ENCODE measurements at regions not wholly inside any gene's neighbourhood (a gene's known extent, or its start where the extent isn't known, plus 50 kb on each side); places are given as distances from the start of the nearest gene placed in this dataset.

DNA sequence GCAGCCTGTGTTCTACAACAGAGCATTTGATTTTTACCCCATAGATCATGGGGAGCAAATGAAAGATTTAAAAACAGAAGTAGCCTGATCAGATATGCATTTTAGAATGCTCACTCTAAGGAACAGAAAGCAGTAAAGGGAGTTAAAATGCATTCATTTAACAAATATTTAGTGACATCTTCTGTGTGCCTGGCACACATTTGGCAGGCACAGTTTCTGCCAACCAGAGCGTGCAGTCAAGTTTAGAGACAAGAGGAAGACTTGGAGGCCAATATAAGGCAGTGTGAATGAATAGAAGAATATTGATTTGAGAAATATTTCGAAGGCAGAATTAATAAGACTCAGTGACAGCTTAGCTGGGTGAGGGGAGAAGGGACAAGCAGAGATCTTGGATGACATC is 210.1 kb downstream of the KDR start:
- no peak for DNase-seq (ENCODE audit: low spot score)

DNA sequence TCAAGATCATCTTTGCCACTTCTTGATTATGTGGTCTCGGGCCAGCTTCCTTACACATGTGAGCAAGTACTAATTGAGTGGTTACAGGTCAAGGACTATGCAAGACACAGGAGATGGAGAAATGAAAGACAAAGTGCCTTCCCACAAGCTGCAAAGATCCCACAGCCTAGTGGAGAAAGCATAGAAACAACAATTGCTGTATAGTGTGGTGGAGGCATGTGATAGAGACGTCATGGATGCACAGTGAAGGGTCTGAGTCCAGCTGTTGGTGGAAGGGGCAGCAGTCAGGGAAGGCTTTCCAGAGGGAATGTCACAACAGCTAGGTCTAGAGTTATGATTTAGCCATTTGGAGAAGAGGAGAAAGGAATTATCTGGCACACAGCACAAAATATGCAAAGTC is 210.6 kb downstream of the KDR start:
- DNase-seq (ENCODE audit: low spot score), result no peak

DNA sequence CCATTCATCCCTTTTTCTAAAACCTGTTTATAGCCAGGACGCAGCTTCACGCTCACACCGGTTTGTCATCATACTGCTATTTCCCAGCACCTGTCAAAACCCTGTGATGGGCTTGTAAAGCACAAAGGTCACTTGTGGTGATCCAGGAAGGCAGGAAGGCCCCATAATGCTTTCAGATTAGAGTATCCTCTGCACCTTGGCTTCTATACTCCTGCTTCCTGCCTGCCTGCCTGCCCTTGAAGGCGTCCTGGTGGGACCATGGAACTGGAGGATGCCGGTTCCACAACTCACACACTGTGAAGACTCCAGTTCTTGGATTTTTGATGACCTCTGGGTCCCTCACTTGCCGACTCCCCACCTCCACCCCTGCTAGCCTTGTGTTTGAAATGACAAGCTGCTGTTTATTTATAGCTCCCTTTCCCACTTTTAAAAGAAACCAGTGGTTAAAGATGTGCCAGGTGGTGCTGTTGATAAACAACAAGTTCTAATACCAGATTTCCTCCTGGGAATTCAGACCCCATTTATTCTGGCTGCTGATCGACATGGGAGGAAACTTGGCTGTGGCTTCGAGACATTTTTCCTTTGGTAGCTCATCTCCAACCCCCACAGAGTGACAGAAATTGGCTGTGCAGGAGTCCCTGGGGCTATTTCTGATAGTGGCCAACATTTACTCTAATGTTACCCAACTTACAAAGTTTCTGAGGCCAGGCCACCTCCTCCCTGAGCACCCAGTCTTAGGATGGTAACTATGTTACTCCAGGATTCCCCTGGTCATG is 211.5 kb downstream of the KDR start:
- DNase-seq (ENCODE audit: low spot score), result no peak

DNA sequence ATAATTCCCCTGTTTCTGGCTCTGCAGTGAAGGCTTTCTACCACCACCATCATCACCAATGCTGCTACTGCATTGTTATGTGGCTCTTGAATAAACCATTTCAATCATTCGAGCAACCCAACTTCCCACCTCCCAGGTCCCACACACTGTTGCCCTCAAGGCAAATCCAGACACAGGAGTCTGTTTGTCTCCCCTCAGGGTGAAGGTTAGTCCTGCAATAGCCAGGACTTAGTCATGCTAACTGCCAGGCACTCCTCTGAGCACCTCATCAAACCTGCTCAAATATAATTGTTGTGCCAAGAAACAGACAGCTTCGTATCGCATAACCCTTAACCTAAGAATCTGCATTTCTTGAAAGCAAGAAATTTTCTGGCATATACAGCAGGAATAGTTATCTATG is 213.2 kb downstream of the KDR start:
- DNase-seq (ENCODE audit: low spot score), result no peak

DNA sequence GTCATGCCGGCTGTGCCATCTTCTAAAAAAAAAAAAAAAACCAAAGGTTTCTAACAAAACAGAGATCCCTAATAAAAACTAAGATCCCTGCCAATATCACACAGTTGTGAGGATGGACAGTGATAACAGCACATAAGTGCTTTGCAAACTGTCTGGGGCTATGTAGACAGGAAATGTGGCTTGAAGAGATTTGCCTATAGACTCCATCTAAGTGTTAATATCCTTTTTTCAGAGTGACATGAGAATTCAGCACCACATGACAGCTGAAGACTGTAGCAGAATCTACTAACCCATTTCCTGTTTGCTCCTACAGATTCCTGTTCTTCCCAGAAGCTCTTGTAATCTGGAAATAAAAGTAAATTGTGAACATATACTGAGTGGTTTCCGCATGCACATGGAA is 215.4 kb downstream of the KDR start:
- DNase-seq (ENCODE audit: low spot score), result no peak

DNA sequence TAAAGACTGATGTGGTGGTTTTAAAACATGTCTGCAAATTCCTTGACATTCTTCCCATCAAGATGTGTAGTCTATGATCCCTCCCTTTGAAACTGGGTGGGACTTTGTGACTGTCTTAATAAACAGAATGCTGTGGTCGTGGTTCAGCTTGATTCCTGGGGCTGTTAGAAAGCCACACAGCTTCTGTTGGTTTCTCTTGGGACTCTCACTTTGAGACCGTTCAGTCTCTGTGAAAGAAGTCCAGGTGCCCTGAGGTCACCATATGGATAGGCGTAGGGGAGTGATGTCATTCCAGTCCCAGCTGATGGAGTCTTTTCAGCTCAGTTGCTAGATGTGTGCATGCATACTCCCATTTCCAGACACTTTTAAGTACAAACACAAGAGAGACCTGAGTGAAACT is 216.6 kb downstream of the KDR start:
- DNase-seq (ENCODE audit: low spot score), result no peak

DNA sequence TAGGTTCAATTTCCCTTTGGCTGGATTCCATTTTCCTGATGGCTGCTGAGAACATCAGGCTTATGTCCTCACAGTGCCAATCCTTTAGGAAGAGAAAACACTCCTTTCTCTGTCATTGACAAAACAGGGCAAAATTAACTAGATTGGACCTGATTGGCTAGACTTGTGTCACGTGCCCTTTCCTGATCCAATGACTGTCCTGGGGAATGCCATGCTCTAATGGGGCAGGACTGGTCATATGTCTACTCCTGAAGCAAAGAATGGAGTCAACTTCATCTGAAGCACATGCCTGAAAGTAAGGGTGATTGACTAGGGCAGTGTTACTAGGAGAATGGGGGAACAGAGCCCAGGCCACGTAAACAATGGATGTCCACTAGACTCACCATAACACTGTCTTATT is 220.4 kb downstream of the KDR start:
- no peak for DNase-seq (ENCODE audit: low spot score)

DNA sequence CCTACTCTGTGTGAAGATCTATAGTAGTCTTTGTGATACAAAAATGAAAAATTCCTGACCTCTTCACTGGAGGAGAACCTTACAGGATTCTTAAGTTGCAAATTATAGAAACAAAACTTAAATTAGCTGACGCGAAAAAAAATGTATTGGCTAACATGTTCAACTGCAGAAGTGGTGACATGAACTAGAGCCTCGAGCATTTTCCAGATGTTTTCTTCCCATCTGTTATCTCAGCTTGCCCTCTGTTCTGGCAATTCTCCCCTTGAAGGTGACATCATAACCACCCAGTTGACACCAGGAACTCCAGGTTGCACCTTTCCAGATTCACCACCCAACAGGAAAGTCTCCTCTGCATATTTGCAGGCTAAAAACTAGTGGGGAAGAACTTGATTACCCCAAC is 222.4 kb downstream of the KDR start:
- DNase-seq (ENCODE audit: low spot score), result no peak

DNA sequence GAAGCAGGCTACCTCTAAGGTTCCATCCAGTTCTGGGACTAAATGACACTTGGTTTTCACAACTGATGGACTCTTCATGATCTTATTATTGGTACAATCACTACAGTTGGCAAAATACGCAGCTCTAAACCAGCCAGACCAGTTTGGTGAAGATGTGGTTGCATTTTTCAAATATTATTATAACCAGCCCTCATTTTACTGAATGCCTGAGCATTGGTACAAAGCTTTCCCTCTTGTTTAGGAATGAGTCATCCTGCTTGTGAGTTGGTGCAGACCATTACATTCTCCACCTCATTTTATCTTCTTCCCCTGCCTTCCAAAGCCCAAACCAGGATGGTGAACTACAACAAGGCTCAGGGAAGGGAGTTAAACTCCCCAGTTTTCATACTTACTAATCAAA is 223.1 kb downstream of the KDR start:
- no peak for DNase-seq (ENCODE audit: low spot score)

DNA sequence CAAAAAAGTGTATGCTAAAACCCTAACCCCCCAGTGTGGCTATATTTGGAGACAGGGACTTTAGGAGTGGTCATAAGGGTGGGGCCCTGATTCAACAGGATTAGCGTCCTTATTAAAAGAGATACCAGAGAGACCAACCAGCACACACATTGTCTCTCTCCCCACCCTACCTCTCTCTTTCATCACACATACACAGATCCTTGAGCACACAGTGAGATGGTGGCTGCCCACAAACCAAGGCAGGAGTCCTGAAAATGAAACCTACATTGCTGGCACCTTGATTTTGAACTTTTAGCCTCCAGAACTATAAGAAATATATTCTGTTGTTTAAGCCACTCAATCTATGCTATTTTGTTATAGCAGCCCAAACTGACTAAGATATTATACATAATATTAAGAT is 224.2 kb downstream of the KDR start:
- no peak for DNase-seq (ENCODE audit: low spot score)

DNA sequence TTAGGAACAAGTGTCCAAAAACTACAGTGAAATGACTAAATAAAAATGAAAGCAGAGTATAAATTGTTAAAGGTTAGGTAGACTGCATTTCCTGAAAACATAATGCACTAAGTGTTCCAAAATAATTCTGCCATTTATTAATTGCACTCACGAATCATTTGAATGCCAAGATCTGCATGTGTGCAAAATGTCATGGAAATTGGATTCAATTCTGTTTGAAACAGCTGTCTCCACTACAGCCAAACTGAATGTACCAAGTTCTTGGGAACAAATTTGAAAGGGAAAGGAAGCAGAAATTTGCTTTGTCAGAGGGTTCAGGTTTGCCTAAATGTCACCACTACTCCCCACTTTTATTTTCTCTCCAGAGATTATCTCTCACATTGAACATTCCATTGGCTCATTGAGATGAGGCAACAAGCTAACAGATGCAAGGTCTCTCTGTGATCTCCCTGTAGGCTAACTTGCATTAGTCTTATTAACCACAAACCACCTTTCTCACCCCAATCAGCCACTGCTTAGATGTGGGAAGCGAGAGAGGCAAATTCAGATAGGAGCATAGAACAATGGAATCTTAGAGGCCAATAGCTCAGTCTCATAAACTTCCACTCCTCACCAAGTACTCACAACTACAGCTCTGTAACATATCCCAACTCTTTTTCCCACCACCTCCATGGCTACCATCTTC is 226.6 kb downstream of the KDR start:
- DNase-seq (ENCODE audit: low spot score), result no peak

DNA sequence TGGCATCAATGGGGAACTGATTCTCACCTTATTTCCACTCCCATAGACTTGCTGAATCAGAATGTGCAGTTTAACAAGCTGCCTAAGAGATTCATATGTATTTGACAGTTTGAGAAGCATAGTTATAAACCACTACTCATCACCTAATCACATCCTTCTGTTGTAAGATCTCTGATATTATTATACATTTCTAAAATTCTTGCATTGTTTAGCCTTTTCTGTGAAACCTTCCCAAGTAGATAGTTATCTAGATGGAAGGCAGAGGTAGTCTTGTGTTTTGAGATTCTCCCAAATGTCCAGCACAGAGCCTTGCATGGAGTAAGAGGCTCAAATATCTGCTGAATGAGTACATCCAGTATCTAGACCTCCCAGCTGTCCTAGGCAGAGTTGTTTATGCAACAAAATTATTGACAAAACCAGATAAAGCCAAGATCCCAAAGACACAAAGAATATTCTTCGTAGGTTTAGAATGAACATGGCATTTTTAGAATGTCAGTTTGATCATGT is 227.3 kb downstream of the KDR start:
- no peak for DNase-seq (ENCODE audit: low spot score)

DNA sequence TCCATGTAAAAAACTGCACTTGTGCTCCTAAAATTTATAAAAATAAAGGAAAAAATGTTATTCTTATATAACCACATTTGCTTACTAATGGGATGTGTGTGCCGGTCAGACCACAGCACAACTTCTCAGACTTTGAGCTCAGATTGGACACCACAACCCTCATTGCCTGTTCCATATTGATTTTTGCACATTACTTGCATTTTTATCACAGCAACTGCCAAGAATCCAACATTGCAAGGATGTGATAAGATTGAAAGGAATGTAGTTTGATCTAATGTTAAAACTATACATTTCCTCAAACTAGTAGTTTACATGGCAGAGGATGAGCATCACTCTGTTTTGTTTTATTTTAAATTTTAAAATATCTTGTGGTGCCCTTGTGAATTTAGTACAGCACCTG is 227.8 kb downstream of the KDR start:
- DNase-seq (ENCODE audit: low spot score), result no peak

DNA sequence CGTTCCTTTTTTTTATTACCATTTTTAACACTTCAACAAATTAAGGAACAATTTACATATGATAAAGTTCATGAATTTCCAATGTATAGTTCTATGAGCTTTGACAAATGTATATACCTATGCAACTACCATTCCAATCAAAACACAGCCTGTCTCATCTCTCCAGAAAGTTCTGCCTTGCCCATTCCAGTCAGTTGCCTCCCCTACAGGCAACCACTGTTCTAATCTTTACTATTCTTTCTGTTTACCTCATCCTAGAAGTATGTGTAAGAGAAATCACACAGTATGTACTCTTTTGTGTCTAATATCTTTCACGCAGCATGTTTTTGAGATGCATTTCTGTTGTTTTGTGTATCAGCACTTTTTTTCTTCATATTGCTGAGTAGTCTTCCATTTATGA is 224.9 kb downstream of the KIT start:
- DNase-seq (ENCODE audit: low spot score), result no peak

DNA sequence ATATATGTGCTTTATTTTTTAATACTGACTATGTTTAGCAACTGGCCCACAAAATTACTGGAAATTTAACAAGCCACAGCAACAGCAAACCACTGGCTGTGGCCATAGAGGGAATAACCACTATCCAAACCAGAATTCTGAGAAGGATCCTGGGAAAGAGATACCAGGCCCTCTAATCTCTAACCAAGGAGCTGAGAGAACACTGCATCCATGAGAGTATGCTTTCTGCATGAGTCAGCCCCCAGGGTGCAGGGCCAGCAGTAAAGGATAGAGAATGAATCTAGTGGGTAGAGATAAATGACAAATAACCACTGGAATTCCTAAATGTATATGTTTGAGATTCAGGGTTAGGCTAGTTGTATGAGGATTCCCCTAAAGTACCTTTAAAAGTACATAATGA is 221.8 kb downstream of the KIT start:
- no peak for DNase-seq (ENCODE audit: low spot score)

DNA sequence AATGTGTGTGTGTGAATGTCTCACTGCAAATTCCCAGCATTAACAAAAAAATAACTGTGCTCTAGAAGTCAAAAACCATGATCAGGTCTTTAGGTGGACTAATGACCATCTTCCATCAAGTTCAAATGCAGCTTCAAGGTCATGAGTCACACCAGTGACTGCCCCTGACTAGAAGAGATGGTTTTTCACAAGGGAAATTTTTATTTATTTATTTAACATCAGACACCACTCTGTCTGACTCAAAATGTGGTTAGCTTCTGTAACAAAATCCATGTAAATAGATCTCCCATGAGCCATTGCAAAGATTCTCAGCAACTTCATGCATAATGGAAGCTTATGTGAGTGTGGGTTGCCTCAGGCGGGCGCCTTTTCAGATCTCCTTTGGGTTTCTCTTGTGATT is 219.2 kb downstream of the KIT start:
- no peak for DNase-seq (ENCODE audit: low spot score)

DNA sequence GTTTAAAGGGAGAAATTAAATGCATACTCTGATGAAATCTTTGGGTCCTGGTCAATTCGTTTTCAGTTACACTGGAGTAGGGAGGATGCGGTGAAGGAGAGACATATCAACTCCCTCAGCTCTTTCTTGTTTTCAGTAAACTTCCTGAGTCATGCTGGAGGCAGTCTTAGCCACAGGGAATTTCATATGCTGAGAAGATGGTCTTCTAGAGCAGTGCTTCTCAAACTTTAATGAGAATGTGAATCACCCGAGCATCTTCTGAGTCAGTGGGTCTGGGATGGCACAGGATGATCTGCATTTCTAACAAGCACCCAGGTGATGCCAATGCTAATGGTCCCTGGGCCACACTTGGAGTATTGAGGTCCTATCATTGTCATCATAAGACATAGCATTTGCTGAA is 214.5 kb downstream of the KIT start:
- no peak for DNase-seq (ENCODE audit: low spot score)

DNA sequence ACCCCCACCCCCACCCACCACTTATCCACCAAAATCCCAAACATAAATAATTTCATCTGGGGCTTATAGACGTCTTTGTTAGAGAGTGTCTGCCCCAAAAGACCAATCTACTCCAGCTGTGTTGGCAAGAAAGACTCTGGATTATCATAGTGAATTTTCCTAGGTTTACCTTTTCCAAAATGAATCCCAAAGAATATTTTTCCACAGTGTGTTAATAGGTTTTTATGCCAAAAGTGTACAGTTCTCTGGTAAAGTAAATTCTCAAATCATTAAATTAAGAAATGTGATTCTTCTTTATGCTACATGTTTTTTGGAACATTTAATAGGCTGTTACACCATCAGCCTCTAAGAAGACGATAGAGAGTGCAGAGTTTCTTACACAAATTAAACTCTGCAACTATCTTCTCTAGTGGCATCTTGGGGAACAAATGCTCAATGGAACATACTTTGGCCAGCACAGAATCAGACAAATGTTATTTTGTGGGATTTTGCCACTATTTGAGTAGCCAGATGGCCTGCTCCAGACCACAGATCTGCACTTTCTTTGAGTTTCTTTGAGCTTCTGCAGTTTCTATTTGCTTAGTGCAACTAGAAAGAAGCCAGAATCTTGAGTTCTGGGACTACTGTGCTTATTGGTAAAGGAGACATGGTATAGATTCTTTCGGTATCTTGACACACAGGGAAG is 206.0 kb downstream of the KIT start:
- no peak for DNase-seq (ENCODE audit: low spot score)

DNA sequence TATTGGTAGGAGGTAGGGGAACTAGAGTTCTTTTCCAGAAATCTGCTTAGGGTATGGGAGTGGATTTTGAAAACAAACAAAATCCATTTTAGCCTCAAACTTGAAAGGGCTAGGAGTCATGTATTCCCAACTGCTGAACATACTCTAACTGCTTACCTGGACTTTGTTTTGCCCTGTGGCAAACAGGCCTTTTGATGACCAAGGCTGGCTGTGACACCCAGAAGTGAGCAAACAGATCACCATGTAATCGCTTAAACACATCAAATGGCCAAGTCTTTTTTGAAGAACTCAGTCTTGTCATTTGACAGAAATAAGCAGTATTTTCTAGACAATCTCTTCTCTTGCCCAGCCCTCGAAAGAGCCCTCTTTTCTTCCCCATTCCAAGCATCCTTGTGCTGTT is 203.4 kb downstream of the KIT start:
- no peak for DNase-seq (ENCODE audit: low spot score)

DNA sequence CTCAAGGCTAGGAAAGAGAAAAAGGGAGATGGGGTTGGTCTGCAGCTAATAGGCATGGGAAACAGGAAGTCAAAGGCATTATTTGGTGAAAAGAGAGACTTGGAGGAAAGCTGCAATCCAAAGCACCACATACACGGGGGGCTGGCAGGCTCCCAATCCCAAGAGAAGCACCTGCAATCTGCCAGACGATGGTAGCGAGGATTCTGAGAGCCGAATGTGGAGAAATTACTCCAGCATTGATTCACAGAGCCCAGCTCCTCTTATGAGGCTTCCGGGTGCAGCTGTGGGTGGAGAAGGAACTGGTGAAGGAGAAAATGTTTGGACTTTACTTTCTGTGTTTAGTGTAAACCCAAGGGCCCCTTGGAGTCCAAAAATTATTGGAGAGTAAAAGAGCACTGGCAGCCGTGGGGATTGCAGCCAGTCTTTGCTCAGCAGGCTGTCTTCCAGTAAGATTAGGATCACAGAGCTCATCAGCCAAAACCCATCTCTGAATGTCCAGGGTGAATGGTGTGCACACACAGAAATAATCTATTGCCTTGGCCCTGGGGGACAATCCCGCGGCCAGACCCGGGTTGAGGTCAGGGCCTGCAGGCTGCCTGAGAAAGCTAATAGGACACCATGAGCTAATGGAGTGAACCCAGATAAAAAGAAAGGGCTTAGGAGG is 197.6 kb downstream of the KIT start:
- no peak for DNase-seq (ENCODE audit: low spot score)

DNA sequence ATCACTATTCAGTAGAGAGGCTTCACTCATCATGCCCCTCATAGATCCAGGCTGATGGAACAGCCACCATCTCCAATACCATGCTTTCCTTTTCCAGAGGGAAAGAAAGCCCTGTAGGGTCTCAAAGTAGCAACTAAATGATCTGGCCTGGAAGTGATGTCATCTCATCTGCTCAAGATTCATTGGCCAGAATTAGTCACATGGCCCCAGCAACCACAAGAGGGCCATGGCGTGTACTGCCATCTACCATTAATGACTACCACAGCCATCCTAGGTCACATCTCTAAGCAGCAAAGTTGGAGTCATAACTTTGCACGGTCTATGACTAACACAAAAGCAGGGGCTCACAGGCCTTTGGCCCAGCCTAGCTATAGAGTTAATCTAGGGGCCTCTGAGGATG is 194.8 kb downstream of the KIT start:
- DNase-seq (ENCODE audit: low spot score), result no peak

DNA sequence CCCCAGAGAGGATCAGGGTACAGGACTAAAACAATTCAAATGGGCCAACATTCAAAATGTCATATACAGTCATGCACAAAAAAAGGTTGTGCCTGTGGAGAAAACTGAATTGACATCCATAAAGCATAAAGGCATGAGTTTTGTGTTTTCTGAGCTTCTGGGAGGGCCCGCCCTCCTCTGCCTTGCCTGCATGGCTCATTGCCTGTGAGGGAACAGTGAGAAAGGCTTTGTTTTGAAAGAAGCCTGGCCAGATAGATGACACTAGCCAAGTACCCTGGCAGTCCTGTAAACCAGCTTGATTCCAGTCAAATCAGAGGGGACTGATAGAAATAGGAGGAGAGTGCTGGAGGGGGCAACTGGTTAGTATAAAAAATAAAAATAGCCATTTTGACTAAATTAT is 194.3 kb downstream of the KIT start:
- DNase-seq (ENCODE audit: low spot score), result no peak

DNA sequence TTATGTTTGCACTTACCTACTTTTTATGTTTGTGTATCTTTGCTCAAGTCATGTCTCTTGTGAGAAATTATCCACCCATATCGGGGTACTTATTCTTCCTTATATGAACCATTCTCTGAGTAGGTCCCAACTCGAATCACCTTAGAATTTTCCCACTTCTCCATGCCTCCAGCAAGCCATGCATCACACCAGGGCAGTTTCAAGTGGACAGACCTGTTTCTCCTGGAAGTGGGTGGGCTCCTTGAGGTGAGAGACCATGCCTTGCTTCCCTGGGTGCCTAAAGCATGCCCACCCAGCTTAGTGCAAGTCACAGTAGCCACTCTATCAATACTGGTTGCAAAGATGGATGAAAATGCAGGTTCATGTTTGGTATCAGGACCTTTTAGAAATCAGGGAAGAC is 187.2 kb downstream of the KIT start:
- DNase-seq (ENCODE audit: low spot score), result no peak
